CD4-positive, alpha-beta T cell treated with Interleukin-17A for 4 hours (primary cell): ENCODE measurements at regions not wholly inside any gene's neighbourhood (a gene's known extent, or its start where the extent isn't known, plus 50 kb on each side); places are given as distances from the start of the nearest gene placed in this dataset.
"Not testable (repeated sequence)": the region's sequence is repeated elsewhere in the genome, so short reads cannot be mapped to it uniquely, and the experiment has no call there.

Experiments used
- DNase-seq: peaks from one replicate; pipeline ENCODE4 v3.0.0-alpha.2; 2020; ENCODE audit warnings: mixed read lengths

- DNase-seq, result no peak
Measured at GRCh38 chr4:181006499-181007260, 1236.5 kb upstream of the TENM3 start.

GRCh38 chr4:181007751-181008150 is 1235.5 kb upstream of the TENM3 start:
- no peak for DNase-seq

GRCh38 chr4:181008164-181008563 is 1235.0 kb upstream of the TENM3 start:
- DNase-seq, result no peak

- DNase-seq, result no peak
Measured at GRCh38 chr4:181013162-181013561, 1230.0 kb upstream of the TENM3 start.

GRCh38 chr4:181017038-181017437 is 1226.2 kb upstream of the TENM3 start:
- no peak for DNase-seq

- no peak for DNase-seq
Measured at GRCh38 chr4:181018472-181018871, 1224.7 kb upstream of the TENM3 start.

GRCh38 chr4:181018913-181019312 is 1224.3 kb upstream of the TENM3 start:
- DNase-seq, result no peak

- no peak for DNase-seq
Measured at GRCh38 chr4:181020456-181020855, 1222.7 kb upstream of the TENM3 start.

GRCh38 chr4:181021213-181021612 is 1222.0 kb upstream of the TENM3 start:
- no peak for DNase-seq

- DNase-seq, result not testable (repeated sequence)
Measured at GRCh38 chr4:181030135-181030921, 1212.9 kb upstream of the TENM3 start.

- DNase-seq, result no peak
Measured at GRCh38 chr4:181030961-181031360, 1212.2 kb upstream of the TENM3 start.

- DNase-seq, result no peak
Measured at GRCh38 chr4:181043486-181043885, 1199.7 kb upstream of the TENM3 start.

- no peak for DNase-seq
Measured at GRCh38 chr4:181046809-181047208, 1196.4 kb upstream of the TENM3 start.

GRCh38 chr4:181051931-181052330 is 1191.3 kb upstream of the TENM3 start:
- no peak for DNase-seq

- DNase-seq, result no peak
Measured at GRCh38 chr4:181061787-181062186, 1181.4 kb upstream of the TENM3 start.

- no peak for DNase-seq
Measured at GRCh38 chr4:181063212-181063611, 1180.0 kb upstream of the TENM3 start.

- DNase-seq, result no peak
Measured at GRCh38 chr4:181077341-181077740, 1165.9 kb upstream of the TENM3 start.

- no peak for DNase-seq
Measured at GRCh38 chr4:181078196-181078595, 1165.0 kb upstream of the TENM3 start.

GRCh38 chr4:181083757-181084361 is 1159.3 kb upstream of the TENM3 start:
- no peak for DNase-seq

GRCh38 chr4:181085557-181085956 is 1157.6 kb upstream of the TENM3 start:
- no peak for DNase-seq

- DNase-seq, result no peak
Measured at GRCh38 chr4:181105487-181105886, 1137.7 kb upstream of the TENM3 start.

GRCh38 chr4:181106398-181106797 is 1136.8 kb upstream of the TENM3 start:
- DNase-seq, result no peak

GRCh38 chr4:181108237-181108636 is 1135.0 kb upstream of the TENM3 start:
- DNase-seq, result no peak

- DNase-seq, result no peak
Measured at GRCh38 chr4:181119186-181119585, 1124.0 kb upstream of the TENM3 start.
